ENCODE measurements at regions not wholly inside any gene's neighbourhood (a gene's known extent, or its start where the extent isn't known, plus 50 kb on each side); places are given as distances from the start of the nearest gene placed in this dataset.

DNA sequence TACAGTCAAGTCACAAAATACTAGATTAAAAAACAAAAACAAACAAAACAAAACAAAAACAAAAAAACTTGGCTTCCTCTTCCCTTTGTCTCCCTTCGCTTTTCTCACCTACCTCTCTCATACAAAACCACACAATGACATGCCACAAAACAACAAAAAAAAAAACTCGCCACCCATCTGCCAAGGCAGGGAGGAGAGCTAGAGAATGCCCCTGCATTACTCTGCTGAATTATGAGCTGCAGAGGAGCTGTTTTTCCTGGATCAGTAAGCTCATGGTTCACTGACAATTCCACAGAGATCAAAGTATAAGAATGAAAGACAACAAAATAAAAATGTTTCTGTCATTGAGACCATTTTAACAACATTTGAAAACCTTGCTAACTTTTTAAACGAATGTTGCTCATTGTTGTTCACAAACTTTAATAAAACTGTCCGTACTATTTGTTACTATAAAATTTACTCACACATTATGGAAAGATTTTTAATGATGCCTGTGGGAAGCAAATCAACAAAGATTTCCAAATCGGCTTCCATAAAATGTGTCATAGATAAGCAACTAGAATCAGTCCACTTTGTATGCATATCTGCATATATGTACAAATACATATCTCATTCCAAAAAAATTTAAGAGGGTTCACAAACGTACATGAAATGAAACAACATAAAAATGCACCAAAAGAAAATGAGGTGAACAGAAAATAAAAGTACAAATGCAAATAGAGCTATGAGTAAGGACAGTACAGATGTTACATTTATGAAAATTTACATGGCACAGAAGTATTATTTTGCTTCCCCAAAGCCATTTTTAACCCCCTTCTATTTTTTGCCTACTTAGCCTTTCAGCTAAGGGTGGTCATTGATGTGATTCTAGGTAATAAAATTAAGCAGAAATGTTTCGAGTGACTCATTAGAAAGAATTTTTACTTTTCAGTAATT, 252.4 kb upstream of the FAT4 start:
- no peak for DNase-seq

DNA sequence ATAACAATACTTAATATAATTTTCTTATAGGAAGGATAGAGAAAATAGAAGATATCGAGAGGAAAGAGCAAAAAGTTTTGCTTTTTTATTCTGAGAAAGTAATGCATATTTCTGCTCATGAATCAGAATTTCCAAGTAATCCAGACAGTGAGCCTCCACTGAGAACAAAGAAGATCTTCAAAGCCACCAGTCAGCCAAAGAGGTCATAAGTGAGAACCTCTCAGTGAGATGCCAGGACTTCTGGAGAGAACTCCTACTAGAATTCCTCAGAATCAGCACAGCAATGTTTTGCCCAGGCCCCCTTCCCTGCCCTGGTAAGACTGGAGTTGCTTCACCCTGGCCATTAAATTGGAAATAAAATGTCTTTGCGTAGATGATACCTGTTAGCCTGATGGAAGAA, 254.4 kb upstream of the FAT4 start:
- no peak for DNase-seq

DNA sequence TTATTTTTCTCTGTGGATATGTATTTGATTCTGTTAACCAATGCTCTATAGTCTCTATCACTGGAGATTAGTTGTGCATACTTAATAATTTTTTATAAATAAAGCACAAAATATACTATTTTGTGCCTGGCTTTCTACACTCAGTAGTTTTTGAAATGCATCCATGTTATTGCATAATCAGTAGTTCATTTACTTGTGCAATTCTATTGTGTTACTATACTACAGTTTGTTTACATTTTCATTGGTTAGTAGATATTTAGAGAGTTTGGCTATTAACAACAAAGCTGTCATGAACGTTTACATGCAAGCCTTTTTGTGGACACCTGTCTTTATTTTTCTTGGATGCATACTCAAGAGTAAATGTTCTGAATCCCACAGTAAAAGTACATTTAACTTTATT, 265.0 kb upstream of the FAT4 start:
- DNase-seq = no peak

DNA sequence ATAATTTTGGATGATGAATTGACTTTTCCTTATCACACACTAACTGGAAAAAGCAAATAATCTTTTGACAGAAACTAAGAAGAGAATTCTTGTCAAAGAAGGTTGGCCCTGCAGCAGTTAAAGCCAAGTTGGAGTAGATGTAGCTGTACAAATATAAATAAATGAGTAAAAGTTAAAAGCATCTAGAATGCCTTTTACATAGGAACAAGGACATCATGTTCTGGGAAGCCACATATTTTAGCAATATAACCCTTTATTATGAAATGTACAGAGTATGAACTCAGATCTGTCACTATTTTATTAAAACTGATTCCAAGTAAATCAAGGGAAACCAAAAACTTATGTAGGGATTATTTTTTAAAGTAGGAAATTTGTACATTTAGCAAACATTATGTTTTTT, 269.4 kb upstream of the FAT4 start:
- DNase-seq = peak; percentile 1

DNA sequence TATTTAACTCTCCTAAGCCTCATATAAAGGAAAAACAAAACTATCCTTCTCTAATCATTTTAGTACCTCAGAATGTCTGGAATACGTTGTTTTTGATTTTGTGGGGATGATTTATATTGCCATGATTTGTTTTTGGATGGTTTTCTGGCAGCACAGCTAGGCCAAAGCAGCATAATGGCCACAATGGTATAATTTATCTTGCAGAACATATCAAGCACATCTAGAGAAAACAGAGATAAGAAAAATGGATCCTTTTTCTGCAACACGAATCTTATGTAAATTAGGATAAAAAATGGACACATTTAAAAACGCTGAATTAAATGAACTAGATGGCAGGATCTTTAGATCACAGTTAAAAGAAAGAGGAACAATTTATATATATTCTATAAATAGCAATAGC, 269.9 kb upstream of the FAT4 start:
- peak; percentile 4 for DNase-seq

DNA sequence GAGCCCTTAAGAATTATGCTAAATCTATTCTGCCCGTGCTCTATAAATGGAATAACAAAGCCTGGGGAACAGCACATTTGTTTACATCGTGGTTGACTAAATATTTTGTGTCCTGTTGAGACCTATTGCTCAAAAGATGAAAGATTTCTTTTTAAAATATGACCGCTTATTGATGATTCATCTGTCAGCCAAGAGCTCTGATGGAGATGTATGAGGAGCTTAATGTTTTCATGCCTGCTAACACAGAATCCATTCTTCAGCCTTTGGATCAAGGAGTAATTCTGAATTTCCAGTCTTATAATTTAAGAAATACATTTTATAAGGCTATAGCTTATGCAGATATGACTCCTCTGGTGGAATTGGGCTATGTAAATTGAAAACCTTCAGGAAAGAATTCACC, 271.3 kb upstream of the FAT4 start:
- no peak for DNase-seq

DNA sequence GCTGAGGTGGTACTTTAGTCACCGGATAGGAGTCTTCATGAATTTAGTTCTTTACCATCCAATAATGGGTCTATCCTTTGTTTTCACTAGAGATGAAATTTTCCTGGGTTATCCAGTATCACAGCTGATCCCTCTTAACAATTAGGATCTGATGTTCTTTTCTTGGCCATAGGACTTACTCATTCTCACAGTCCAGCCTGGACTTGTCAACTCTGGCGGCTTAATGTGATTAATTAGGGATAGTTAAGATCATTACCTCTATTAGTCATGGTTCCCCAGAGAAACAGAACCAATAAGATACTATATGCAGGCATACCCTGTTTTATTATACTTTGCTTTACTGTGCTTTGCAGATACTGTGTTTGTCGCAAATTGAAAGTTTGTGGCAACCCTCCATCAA, 272.7 kb upstream of the FAT4 start:
- no peak for DNase-seq

DNA sequence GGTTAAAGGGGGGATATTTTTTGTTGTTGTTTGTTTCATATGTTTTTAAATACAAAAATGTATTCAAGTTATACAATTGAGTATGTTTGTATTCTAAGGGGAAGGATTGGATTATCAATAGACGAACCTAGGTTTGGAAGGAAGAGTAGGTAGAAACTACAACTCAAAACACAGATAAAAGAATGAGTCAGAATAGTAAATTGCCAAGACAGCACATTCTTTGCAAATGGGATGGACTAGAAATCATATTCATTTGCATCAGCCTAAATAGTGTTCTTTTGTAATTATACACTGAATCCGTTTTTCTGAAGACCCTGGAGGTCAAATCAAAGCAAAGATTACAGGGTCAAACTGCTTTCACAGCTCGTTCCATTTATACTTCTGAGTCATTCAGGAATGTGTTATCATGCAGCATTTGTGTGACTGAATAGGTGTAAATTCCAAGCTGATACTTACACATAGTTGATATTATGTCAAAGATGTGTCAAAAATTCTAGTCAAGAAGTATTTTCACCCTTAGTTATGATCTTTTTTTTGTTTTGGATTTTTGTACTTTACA, 273.3 kb upstream of the FAT4 start:
- no peak for DNase-seq

DNA sequence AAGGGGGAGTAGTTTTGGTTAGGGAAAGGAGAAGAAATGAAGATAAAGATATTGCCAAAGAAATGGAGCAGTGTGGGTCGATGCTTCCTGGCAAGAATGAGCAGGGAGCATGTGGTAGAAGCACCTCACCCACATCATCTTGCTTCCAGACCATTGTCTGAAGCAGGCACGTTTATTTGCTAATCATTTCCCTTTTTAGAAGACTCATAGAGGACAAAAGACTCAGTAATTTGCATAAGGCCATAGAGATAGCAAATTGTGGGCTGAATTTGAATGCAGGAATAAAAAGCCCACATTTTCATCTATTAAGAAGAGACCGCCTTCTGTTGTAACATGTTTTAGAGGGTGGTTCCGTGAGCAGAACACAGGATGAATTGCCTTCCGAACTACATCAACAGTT, 275.2 kb upstream of the FAT4 start:
- no peak for DNase-seq

DNA sequence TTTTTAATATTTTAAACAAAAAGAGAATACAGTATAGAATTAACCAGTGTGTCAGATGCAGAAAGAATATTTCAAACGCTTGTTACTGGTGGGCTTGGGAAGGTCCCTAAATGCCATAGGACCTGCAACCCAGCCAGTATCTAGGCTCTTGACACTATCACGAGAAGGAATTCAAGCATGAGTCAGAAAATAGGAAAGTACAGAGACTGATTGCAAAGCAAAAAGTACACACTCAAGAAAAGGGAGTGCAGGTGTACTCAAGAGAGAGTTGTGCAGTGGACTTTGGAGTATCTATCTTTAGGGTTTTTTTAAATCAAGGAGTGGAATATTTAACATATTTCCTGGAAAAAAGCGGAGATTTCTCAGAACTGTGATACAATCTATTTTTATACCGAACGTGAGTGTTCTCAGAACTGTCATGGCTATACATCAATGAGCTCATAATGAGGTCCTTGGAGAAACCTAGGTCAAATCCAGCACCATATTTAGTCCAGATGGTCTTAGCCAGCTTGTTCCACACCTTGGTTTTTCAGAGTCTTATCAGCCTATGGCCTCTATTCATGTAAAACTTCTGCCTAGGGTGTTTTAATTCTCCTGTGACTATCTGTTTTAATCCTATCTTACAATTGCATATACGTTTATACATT, 291.8 kb upstream of the FAT4 start:
- no peak for DNase-seq

DNA sequence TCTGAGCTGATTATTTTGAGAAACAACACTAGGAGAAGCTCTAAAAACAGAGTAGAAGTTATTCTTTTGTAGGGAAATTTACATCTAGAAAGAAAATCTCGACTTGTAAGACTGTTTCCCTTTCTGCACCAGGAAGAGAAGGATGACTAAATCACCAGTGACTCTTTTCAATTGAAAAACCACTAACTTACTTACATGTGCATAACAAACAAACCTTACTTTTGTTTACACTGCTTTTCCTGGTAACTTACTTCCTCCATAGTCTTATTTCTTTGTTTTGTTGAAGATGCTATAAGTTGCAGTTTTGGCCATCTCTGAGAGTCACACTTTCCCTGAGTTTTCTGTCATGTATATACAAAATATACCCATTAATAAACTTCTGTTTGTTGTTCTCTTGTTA, 293.6 kb upstream of the FAT4 start:
- no peak for DNase-seq

DNA sequence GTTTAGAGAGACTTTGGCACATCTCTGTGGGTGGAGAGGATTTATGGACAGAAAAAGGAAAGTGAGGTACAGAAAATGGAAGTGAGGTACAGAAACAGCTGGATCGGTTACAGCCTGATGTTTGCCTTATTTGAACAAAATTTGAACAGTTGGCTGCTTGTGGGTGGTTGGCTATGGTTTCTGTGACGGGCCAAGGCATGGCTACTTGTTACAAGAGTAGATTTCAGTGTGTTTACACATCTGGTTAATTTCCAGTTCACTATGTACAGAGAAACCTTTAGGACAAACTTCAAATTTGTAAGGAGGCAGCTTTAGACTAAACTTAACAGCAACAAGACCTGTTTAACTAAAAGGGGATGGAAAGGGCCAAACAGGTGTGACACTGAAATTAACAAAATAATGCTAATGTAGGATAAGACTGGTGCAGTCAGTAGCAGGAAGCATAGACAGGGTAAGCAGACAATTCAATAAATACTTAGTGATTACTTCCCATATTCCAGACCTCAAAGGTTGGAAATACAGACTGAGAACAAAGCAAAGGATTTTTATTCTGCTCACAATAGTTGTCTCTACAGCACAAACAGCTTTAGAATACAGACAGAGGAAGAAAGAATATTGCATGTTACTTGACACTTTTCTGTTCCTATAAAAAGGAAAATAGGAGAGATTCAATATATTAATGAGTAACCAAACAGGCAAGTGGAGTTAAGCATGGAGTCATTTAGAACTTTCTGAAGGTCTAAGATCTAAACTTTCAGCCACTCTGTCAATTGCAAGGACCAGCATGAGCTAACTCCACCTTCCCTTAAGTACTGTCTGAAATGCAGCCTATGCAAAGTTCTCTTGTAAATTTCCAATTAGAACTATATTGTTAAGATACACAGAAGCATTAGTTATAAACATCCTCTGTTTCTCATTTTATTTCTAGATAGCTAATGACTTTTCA, 294.4 kb upstream of the FAT4 start:
- DNase-seq = no peak

DNA sequence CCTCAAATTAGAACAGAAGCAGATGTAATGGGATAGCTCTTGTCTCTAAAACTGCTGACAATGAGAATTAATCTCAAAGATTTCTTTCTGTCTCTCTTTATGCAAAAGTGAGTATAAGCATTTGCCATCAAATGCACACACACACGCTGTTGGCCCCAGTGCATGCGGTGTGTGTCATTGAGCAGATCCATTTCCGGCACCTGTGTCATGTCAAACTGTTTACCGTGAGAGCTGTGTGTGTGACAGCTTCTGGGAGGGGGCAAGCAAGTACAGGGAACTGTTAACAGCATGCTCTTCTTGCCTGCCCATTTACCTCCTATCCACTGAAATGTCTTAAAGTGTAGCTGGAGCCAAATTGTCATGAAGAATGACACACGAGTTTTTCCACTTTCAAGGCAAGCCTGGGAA, 297.9 kb upstream of the FAT4 start:
- DNase-seq = peak; percentile 23

DNA sequence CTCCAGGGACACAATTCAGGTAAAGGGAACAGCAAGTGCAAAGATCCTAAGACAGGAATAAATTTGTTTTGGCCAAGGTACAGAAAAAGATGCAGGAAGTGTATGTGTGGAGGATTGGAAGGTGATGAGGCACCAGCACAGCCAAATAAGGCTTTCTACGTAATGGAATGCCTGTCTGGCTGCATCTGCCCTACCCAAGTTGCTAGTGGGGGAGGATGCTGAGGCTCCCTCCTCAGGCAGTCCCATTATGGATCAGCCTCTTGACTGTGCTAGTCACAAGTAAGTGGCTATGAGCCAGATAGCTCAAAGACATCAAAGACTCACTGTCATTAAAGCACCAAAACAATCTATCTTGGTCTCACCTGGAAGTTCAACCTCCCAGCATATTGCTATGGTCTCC, 300.9 kb upstream of the FAT4 start:
- DNase-seq = no peak

DNA sequence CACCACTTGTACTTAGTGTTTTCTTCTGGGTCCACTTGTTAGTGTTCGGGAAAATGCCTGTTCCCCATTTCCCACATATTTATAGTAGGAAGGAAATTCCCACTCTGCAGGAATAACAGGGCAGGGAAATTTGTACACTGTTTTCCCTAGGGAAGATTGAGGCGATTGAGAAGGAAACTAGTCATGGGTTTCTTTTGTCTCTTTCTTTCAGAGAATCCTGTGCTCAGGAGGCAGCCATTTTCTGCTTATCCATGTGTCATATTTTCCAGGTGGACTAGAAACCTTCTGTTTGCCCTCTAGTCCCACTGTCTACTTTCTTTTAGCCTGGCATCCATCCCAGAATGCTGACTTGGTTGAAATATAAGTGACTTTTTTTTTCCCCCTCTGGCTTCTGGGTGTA, 299.1 kb upstream of the ANKRD50 start:
- DNase-seq = no peak

DNA sequence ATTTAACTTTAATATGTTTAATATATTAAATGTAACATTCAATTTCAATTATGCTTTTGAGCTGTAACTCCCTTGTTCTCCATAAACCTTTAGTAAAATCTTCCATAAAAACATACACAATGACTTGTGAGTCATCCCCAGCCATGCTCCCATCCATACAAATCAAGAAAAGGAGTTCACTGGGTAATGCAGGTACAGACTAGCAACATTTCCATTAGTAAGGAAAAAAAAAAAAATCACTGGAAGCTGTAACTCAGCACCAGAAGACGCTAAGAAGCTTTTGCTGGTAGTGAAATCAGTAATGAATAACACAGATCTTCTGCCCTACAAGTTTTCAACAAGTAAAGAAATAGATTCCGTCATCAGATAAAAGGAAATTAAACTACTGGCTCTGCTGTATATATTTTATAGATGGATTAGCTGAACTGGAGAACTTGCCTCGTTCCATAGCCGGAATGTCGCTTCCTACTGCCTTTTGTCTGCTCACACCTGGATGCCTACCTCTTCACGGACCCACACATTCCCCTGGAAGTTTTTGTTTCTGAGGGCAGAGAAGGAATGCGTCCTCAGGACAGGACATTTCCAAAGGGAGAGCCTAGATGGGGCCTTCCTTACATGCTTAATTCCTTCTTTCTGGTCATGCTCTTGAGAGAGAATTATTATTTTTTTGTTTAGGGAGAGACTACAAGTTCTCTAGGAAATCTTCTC, 298.4 kb upstream of the ANKRD50 start:
- no peak for DNase-seq

DNA sequence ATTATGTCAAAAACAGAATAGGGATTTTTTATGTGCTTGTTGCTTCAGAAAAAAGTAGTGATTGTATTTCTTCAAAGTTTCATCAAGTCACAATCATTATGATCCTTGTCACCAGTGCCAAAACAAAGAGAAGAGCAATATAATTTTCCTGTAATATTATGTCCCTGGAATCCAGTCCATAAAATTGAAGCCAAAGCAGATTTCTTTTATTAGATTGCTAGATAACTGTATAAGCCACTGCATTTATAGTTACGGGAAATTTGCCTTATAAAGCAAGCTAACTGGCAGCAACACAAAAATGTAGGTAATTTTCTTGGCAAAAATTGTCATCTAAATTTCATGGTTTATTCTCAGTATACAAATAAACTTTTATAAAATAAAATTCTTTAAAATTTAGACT, 296.1 kb upstream of the ANKRD50 start:
- DNase-seq = no peak

DNA sequence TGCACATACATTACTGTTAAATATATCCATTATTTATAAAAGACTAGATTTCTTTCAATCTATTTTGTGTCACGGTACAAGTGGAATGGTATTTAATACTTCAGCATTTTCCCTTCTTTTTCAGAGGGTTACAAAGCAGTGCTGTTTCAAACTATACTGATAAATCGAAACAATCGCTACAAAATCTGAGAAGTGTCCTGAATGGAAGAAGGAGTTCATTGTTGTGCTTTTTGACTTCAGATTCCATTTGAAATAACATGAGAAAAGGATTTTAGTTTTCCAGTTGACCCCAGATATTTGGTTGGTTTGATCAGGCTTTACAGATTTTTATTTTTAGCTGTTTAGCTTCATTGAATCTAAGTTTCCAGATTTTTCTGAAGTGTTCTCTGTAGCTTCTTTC, 292.1 kb upstream of the ANKRD50 start:
- DNase-seq = no peak

DNA sequence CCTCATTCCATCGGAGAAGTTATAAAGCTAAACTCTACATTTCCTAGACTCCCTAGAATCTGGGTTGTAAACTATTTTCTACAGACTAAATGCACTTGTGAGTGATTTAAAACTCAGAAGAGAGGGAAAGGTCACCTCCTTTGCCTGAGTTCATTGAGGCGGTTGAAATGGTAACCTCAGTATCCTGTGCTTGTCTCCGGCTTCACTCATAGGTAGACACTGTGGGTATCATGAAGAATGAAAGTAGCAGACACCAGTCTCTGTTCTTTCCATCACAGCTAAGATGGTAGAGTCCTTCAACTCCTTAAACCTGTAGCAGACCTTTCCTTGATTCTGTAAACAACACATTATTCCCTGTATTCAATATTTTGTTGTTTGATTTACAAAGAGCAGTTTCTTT, 291.3 kb upstream of the ANKRD50 start:
- DNase-seq = no peak

DNA sequence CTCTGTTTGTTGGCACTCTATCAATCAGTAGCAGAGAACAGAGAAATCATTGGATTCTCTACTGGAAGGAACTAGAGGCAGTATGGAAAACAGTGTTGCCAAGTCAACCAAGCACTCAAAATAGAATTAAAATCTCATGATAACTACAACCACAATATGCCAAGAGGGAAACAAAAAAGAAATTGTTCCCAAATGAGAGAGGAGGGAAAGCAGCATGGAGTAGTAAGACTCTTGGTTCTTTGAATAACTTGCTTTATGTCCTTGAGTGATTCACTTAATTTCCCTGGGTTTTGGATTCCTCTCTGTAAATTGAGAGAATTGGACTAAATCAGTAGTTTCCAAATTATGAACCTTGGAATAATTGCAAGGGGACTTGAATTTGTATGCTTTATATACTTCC, 285.5 kb upstream of the ANKRD50 start:
- no peak for DNase-seq

DNA sequence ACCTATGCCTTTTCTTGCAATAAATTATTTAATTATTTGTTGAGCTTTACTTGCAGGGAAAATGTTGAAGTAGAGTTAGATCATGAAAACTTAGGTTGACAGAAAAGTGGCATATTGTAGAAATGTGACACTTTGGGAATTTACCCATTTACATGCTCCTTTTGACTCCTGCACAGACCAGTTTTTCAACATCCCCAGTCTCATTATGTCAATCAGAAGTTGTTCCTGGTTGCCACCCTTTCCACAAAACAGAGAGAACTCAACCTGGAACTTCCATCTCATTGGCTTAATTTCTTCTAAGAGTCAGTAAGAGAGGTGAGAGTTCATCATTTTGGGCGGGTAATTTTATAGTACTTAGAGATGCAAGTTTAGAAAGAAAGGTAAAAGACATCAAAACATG, 284.6 kb upstream of the ANKRD50 start:
- no peak for DNase-seq

DNA sequence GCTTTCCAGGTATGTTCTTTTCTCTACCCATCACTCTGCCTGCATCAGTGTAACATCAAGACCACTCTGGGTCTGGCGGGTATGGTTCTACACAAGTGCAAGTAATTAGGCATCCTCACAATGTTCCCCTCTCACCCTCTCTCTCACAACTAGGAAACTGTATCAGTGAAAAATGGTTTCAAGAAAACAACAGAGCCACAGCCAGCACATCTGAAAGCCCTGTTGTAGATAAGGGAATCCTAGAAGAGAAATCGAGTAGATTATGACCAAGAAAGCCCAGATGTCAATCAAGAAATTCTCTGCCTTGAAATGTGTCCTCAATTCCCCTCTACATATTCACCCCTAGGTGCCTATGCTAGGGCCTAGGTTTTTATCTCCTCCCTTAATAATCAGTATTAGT, 281.3 kb upstream of the ANKRD50 start:
- no peak for DNase-seq

All from renal pelvis (tissue), 1 donor.